Hematopoietic multipotent progenitor cell treated with erythropoietin and hydrocortisone succinate and interleukin-3 and kit ligand, for 15 days (in vitro differentiated cells): ENCODE measurements at regions not wholly inside any gene's neighbourhood (a gene's known extent, or its start where the extent isn't known, plus 50 kb on each side); places are given as distances from the start of the nearest gene placed in this dataset.

Source experiments
- DNase-seq: peaks from one replicate; pipeline ENCODE4 v3.0.0-alpha.2; 2015; ENCODE audit warnings: low spot score

DNA sequence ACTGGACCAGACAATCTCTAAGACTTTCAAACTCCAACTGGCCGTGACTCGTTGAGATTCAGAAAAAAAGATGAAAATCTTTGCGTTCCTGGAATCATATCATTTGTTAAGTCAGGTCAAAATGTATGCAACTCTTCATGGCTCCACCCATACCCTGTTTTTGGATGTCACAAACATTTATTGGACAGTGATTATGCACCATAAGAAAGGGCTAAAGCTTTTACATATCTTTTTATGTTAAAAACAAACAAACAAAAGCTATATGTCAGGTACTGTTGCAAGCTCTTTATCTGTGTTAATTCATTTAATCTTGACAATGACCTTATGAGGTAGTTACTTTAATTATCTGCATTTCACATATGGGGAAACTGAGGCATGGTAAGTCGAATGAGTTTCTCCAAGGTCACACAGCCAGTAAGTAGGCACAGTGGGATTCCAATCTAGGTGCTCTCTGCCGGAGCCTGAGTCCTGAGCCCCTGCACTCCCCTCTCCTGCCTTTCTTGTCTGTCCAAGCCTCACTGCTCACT, 145.7 kb upstream of the MYCN start:
- DNase-seq: no peak

- no peak for DNase-seq
These were observed 144.9 kb upstream of the MYCN start for GRCh38 chr2:15795426-15795825.

GRCh38 chr2:15796167-15796942, 144.0 kb upstream of the MYCN start:
- no peak for DNase-seq

DNA sequence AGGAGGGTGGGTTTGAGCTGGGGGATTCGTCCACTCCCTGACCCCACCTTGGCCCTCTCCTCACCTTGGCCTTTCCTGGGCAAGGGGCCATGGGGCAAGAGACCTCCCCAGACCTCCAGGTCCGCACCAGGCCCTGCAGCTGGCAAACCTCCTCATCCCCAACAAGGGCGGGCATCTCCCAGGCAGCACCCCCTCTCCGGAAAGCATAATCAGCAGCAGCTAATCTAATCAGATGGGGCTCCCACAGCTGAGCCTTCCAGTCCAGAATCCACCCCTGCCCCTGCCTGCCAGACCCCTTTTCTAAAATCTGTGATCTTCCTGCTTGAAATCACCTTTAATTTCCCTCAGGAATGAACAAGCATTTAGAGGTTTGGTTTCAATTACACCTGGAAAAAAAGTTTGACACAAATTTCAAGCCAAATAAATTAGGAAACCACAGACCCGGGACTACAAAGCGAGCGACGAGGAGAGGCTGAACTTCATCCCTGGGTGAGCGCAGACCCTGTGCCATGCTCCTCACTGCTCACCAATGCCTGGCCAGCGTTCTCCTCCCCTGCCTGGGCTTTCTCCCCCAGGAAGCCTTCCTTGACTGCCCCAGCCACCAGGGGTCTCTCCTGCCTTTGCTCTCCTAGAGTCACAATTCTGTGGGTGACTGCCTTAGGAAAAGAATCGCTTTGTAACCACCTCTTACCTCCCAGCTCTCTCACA, 143.0 kb upstream of the MYCN start:
- no peak for DNase-seq

DNA sequence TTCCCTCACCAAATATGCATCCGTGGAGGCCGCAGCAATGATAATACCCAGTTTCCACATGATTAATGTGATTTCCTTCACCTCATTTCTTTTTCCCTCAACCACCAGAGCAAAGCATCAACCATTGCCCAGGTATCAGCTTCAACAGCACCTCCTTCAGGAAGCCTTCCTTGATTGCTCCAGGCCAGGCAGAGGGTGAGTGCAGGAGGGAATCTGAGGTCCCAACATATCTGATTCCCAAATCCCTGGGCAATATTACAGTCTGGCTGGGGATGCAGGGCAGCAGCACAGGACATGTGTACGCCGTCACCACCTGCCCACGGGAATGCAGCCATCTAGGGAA, 142.4 kb upstream of the MYCN start:
- DNase-seq: no peak

DNA sequence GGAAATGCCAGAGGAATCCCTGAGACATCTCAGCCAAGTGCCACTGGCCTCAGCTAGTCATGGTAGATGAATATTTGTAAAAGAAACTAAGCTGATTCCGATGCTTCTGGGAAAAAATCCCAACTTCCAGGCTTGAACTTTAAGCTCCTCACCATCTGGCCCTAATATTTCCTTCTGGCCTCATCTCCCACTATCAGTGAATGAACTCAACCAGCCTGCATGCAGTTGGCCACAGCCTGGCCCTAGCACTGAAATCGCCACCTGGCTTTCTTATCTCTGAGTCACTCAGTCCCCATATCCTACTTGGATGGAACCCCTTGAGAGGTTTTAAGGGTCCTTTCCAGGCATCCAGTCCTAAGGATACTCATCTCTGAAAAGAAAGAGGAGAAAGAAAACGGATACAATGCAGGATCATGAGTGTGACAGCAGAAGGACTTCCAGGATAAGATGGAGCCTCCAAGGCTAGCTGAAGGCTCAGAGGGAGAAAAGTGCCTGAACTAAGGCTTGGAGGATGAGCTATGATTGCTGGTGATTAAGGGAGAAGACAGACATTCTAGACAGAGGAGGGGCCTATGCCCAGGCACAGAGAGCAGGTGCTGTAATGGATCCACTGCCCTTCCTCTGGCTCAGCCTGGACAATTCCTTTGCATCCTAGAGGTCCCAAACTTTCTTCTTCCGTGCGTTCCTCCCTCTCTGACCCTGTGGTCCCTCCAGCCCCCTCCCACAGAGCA, 141.5 kb upstream of the MYCN start:
- no peak for DNase-seq

- DNase-seq: no peak
These were observed 140.9 kb upstream of the MYCN start for GRCh38 chr2:15799432-15799827.

DNA sequence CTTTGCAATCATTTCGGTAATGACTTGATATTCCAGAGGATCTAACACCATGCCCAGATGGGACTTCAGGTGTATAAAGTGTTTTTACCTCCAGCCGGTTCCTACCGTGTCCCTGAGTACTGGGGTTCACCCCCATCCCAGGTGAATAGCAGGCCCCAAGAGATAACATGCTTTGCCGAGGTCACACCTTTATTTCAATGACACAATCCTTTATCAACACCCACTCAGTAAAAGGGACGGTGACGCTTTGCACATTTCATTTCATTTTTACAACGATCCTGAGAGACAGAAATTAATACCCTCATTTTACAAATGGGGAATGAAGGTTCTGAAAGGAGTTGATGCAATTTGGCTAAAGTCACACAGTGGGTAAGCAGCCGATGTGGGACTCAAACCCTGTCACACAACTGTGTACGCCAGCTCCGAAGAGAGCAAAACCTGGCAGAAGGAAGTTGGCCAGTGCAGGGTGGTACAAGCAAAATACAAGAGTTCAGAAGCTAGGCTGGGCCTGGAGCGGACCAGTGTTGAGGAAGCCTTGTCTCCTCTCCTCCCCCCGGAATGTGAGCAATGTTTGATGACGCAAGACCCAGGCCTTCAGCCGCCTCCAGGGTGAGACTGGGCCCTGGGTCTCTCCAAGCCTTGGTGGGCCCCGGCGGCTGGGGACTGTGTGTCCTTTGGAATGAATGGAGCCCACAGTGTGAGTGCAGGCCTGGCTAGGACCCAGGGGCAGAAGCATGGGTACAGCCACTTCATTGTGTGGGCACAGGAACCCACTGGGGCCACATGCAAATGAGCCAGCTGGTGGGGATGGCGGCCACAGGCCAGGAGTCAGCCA, 139.6 kb upstream of the MYCN start:
- DNase-seq: no peak

DNA sequence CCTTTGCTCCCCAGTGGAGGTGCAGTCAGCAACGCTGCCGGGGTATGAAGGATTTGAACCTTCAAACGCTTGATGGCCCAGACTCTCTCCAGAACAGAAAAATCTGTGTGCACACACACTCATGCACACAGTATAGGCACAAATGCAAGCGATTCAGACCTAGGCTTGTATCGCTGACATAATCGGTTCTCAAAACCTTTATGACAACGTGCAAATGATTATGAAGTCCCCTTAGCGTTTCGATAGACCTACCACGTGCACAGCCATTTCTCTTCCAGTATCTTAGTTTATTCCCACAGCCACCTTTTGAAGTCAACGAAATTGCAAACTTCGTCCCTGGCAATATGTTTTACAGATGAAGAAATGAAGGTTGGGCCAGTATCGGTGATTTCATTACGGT, 138.9 kb upstream of the MYCN start:
- no peak for DNase-seq

DNA sequence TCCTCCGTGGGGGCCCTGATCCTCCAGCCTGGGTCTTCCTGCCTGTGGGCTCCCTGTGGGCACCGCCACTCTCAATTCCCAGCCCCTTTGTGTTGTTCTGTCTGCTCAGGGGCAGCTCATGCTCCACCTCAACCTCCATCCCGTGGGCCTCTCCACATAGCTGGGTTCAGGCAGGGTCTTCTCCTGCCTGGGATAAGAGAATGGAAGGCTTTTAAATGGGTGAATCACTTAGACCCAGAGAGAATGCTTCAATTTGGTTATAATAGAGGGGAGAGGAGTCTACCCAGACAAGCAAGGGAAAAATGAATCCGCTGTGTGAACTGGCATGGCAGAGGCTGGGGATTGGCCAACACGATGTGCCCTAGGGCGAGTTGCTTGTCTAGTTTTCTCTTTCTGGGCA, 138.4 kb upstream of the MYCN start:
- DNase-seq: no peak

- no peak for DNase-seq
These were observed 137.4 kb upstream of the MYCN start for GRCh38 chr2:15802657-15803542.

DNA sequence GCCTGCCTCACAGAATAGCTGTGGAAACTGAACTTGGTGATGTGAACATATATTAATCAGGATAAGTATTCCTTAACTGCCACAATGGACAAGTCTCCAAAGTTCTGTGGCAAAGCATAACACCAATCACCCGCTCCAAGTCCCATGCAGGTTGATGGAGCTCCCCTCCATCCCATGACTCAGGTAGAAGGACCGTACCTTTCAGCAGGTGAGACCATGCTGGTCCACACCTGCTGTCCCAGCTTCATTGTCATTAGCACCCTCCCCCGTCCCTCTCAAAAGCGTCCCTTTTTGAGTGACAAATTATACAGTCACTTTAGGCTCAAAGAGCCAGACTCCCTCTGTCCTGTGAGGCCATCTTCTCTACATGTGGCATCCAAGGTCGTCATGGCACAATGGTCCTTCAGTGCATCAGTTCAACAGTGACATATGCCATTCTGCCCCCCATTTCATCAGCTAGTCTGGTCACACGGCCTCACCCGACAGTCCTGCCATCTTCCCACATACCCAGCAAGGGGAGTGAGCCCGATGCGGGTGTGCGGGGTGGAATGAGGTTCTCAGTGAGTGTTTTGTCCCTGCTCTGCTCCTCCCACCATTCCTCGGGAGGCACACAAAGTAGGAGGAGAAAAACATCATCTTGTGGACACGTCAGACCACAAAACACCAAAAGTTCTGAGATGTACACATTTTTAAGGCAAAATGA, 136.7 kb upstream of the MYCN start:
- no peak for DNase-seq

- DNase-seq: no peak
These were observed 136.1 kb upstream of the MYCN start for GRCh38 chr2:15804246-15804619.

DNA sequence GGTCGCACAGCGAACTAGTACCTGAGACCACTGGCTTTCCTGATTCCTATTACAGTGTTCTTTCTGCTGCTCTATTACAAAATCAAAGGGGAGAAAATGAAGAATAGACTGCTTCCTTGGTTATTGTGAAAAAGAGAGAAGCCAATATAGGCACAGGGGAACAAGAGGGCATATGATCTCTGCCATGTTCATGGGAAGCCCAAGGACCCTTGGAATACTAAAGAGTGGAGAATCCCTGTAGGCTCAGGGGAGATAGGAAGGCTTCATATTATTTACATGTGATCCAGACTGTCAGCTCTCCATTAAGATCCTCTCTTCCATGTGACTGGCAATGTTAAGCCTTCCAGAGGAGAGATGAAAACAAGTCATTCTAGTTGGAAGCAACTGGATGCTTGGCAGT, 135.7 kb upstream of the MYCN start:
- no peak for DNase-seq

GRCh38 chr2:15805206-15805605, 135.1 kb upstream of the MYCN start:
- DNase-seq: no peak

- DNase-seq: no peak
These were observed 134.6 kb upstream of the MYCN start for GRCh38 chr2:15805772-15806171.

GRCh38 chr2:15806801-15807417, 133.4 kb upstream of the MYCN start:
- no peak for DNase-seq

- no peak for DNase-seq
These were observed 132.7 kb upstream of the MYCN start for GRCh38 chr2:15807418-15808203.
